NB4 (cell line): ENCODE measurements at regions not wholly inside any gene's neighbourhood (a gene's known extent, or its start where the extent isn't known, plus 50 kb on each side); places are given as distances from the start of the nearest gene placed in this dataset.

Experiments
- POLR2A ChIP-seq: IDR thresholded peaks from 2 replicates; pipeline ENCODE4 v1.6.1; 2011; ENCODE audit warnings: mild to moderate bottlenecking; ENCODE audit not compliant: insufficient read length; ENCODE audit errors: extremely low read depth
- TF ChIP-seq, protein P1 (sequence below): IDR thresholded peaks from one replicate; pipeline ENCODE4 v1.5.1; 2012; ENCODE audit warnings: low read depth, low read length

DNA sequence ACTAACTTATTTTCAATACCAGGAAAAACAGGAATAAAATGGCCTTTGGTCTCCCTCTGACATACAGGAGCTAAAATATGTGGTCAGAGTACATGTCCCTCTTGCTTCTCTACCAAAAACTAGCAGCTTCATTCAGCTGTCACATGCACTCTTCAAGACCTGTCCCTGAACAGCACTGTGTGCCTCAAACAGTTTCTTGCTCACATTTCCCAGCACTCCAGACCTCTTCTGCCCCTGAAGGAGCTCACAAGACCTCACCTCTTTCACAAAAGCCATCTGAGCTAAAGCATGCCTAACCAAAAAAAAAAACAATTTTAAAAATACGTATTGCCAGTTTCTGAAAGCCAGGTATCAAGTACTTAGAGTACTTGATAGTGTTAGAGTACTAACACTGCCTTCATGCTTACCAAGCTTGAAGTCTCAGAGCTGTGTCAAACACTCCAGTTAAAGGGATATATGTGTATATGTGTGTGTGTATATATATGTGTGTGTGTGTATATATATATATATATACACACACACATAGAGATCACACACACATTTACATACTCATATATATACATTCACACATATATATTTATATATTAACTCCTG lies 148.3 kb upstream of the POU3F2 start:
- TF ChIP-seq, protein P1, sequence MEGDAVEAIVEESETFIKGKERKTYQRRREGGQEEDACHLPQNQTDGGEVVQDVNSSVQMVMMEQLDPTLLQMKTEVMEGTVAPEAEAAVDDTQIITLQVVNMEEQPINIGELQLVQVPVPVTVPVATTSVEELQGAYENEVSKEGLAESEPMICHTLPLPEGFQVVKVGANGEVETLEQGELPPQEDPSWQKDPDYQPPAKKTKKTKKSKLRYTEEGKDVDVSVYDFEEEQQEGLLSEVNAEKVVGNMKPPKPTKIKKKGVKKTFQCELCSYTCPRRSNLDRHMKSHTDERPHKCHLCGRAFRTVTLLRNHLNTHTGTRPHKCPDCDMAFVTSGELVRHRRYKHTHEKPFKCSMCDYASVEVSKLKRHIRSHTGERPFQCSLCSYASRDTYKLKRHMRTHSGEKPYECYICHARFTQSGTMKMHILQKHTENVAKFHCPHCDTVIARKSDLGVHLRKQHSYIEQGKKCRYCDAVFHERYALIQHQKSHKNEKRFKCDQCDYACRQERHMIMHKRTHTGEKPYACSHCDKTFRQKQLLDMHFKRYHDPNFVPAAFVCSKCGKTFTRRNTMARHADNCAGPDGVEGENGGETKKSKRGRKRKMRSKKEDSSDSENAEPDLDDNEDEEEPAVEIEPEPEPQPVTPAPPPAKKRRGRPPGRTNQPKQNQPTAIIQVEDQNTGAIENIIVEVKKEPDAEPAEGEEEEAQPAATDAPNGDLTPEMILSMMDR = no peak
- TF ChIP-seq POLR2A = no peak
